ENCODE measurements at regions not wholly inside any gene's neighbourhood (a gene's known extent, or its start where the extent isn't known, plus 50 kb on each side); places are given as distances from the start of the nearest gene placed in this dataset.

GRCh38 chr5:162664846-162665245 is 597.3 kb downstream of the GABRG2 start:
- no peaks in the 10 kb centered on the region for H3K36me3 ChIP-seq
- no peaks in the 10 kb centered on the region for H3K27me3 ChIP-seq
- DNase-seq = no peak
- H3K27ac ChIP-seq = no peak overlapping the region
- intact Hi-C loops (cut with DNase I) = no loop called here
- H3K4me3 ChIP-seq = no peak overlapping the region
- H3K9me3 ChIP-seq = no peaks in the 10 kb centered on the region
- H3K4me1 ChIP-seq (ENCODE audit: insufficient read depth) = no peaks in the 10 kb centered on the region
- 35 to 51% (median 43%) methylated on average over 3 of the region's 3 CpGs for WGBS, 3 donors
- TF ChIP-seq POLR2A (IDR thresholded peaks at IDR 0.05) (no peak), CTCF (IDR thresholded peaks at IDR 0.05) (no peak), EP300 (IDR thresholded peaks at IDR 0.05) (no peak)

DNA sequence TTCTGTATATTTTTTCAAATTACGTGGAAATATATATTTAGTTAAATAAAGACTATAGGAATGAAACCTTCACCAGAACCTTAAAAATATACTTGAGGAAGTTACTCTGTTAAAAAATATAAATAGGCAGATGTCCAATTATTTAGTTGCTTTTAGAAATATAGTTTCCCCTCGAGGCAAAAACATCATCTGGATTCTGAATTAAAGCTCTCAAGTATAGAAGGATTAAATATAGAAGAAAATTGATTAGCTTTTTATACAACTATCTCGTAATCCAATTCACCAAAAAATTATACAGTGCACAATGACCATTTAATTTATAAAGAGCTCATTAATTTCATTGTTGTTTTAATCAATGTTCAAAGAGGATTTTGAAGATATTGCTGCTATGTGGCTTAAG is 601.4 kb downstream of the GABRG2 start:
- H3K9me3 ChIP-seq = no peaks in the 10 kb centered on the region
- WGBS, 3 donors = 73 to 78% (median 74%) methylated on average over 3 of the region's 3 CpGs
- DNase-seq = no peak

GRCh38 chr5:162672061-162672460 is 604.5 kb downstream of the GABRG2 start:
- intact Hi-C loops (cut with DNase I) = no loop called here
- Histone ChIP-seq H3K27ac (no peak overlapping the region), H3K36me3 (no peaks in the 10 kb centered on the region), H3K9me3 (no peaks in the 10 kb centered on the region), H3K27me3 (no peaks in the 10 kb centered on the region), H3K4me3 (no peak overlapping the region), H3K4me1 (ENCODE audit: insufficient read depth) (no peaks in the 10 kb centered on the region)
- WGBS, 3 donors = 49 to 79% (median 66%) methylated on average over 1 of the region's 1 CpG
- no peak for DNase-seq
- no peak for TF ChIP-seq CTCF (IDR thresholded peaks at IDR 0.05)
- no peak for TF ChIP-seq EP300 (IDR thresholded peaks at IDR 0.05)
- no peak for TF ChIP-seq POLR2A (IDR thresholded peaks at IDR 0.05)

More for the DNA sequence above, 601.4 kb downstream of the GABRG2 start:
- H3K27me3 ChIP-seq = no peaks in the 10 kb centered on the region
- no peak overlapping the region for H3K4me3 ChIP-seq
- H3K36me3 ChIP-seq = no peaks in the 10 kb centered on the region
- TF ChIP-seq POLR2A (IDR thresholded peaks at IDR 0.05) = no peak
- TF ChIP-seq CTCF (IDR thresholded peaks at IDR 0.05) = no peak
- TF ChIP-seq EP300 (IDR thresholded peaks at IDR 0.05) = no peak
- H3K4me1 ChIP-seq (ENCODE audit: insufficient read depth) = no peaks in the 10 kb centered on the region
- H3K27ac ChIP-seq = no peak overlapping the region
- intact Hi-C loops (cut with DNase I) = no loop called here

DNA sequence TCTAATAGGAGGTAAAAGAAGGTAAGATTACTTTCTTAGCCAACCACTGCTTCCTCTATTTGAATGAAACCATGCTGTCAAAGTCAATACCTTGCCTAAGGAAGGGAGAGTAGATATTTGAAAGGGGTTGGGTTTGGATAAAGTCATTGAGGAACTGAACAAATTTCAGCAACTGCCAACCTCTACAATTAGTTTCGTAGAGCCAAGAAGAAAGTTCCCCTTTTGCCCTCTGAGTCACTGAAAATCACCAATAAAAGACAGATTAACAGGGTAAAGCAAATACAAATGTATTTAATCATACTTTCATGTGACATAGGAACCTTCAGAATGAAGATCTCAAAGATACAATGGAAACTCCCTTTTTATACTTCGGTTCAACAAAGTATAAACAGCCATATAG is 615.7 kb downstream of the GABRG2 start:
- Histone ChIP-seq H3K4me3 (no peak overlapping the region), H3K9me3 (no peaks in the 10 kb centered on the region), H3K4me1 (ENCODE audit: insufficient read depth) (no peaks in the 10 kb centered on the region), H3K27me3 (no peaks in the 10 kb centered on the region), H3K27ac (no peak overlapping the region), H3K36me3 (no peaks in the 10 kb centered on the region)
- TF ChIP-seq POLR2A (IDR thresholded peaks at IDR 0.05) (no peak), CTCF (IDR thresholded peaks at IDR 0.05) (no peak), EP300 (IDR thresholded peaks at IDR 0.05) (no peak)
- DNase-seq = no peak
- intact Hi-C loops (cut with DNase I) = no loop called here
- WGBS, 3 donors = 74 to 82% (median 78%) methylated on average over 2 of the region's 2 CpGs

DNA sequence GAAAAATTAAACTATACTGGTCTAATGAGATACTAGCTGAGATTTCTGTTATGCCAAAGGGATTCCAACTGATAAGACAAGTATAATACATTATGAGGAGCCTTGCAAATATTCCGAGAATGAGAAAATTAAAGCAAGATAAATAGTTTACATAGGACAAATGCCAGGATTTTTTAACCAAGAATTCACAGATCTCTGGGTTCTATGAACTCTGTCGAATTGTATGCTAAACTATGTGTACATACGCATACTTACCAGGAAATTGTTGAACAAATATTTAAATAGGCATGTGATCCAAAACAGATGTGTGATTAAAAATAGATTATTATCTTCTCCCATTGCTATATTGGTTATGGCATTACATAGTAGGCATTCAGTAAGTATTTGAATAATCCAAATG is 616.6 kb downstream of the GABRG2 start:
- intact Hi-C loops (cut with DNase I) = no loop called here
- Histone ChIP-seq H3K9me3 (no peaks in the 10 kb centered on the region), H3K27me3 (no peaks in the 10 kb centered on the region), H3K4me1 (ENCODE audit: insufficient read depth) (no peaks in the 10 kb centered on the region), H3K36me3 (no peaks in the 10 kb centered on the region), H3K4me3 (no peak overlapping the region), H3K27ac (no peak overlapping the region)
- no peak for TF ChIP-seq CTCF (IDR thresholded peaks at IDR 0.05)
- no peak for TF ChIP-seq EP300 (IDR thresholded peaks at IDR 0.05)
- TF ChIP-seq POLR2A (IDR thresholded peaks at IDR 0.05) = no peak
- WGBS, 3 donors = 13 to 30% (median 14%) methylated on average over 3 of the region's 3 CpGs
- no peak for DNase-seq

Measured in ovary (tissue), 7 donors.